Nephron progenitor cell (in vitro differentiated cells): ENCODE measurements at regions not wholly inside any gene's neighbourhood (a gene's known extent, or its start where the extent isn't known, plus 50 kb on each side); places are given as distances from the start of the nearest gene placed in this dataset.

Source experiments
- DNase-seq: peaks from one replicate; pipeline ENCODE4 v3.0.0; 2021
- H3K27ac Mint-ChIP-seq: 2 replicates; pipeline ENCODE4 v1.8.0; 2021; ENCODE audit warnings: mild to moderate bottlenecking, moderate library complexity, mixed read lengths
- H3K27me3 Mint-ChIP-seq: 2 replicates; pipeline ENCODE4 v1.8.0; 2021; ENCODE audit warnings: mild to moderate bottlenecking, low read depth, mixed read lengths; ENCODE audit not compliant: poor library complexity
- H3K36me3 Mint-ChIP-seq: 2 replicates; pipeline ENCODE4 v1.8.0; 2021; ENCODE audit warnings: low read depth, mixed read lengths
- H3K4me1 Mint-ChIP-seq: 2 replicates; pipeline ENCODE4 v1.8.0; 2021; ENCODE audit warnings: mixed read lengths
- H3K4me3 Mint-ChIP-seq: 2 replicates; pipeline ENCODE4 v1.8.0; 2021; ENCODE audit warnings: mild to moderate bottlenecking, moderate library complexity, mixed read lengths
- H3K9me3 Mint-ChIP-seq: 2 replicates; pipeline ENCODE4 v1.8.0; 2021; ENCODE audit warnings: mild to moderate bottlenecking, moderate library complexity, mixed read lengths
- CTCF ChIP-seq: fragments of 200-600 bp; sonication (generic); IDR thresholded peaks from 2 replicates; pipeline ENCODE4 v1.5.0; 2021; ENCODE audit warnings: antibody characterized with exemption

GRCh38 chr7:17549406-17549805, 251.0 kb downstream of the AHR start:
- no peak for TF ChIP-seq CTCF
- H3K27me3 Mint-ChIP-seq, result no peaks in the 10 kb centered on the region
- H3K27ac Mint-ChIP-seq, result no peak overlapping the region
- DNase-seq, result no peak
- H3K4me1 Mint-ChIP-seq, result no peaks in the 10 kb centered on the region
- no peaks in the 10 kb centered on the region for H3K9me3 Mint-ChIP-seq
- H3K36me3 Mint-ChIP-seq, result no peaks in the 10 kb centered on the region
- H3K4me3 Mint-ChIP-seq, result no peak overlapping the region

GRCh38 chr7:17552373-17552772, 253.9 kb downstream of the AHR start:
- no peak for DNase-seq
- no peak overlapping the region for H3K27ac Mint-ChIP-seq
- H3K36me3 Mint-ChIP-seq, result no peaks in the 10 kb centered on the region
- H3K27me3 Mint-ChIP-seq, result peaks cover 4% of the 10 kb centered on the region
- H3K4me3 Mint-ChIP-seq, result no peak overlapping the region
- TF ChIP-seq CTCF, result no peak
- H3K4me1 Mint-ChIP-seq, result no peaks in the 10 kb centered on the region
- H3K9me3 Mint-ChIP-seq, result no peaks in the 10 kb centered on the region

GRCh38 chr7:17552952-17553351, 254.5 kb downstream of the AHR start:
- Mint-ChIP-seq H3K27me3 (peaks cover 4% of the 10 kb centered on the region), H3K9me3 (no peaks in the 10 kb centered on the region), H3K27ac (no peak overlapping the region), H3K4me3 (no peak overlapping the region), H3K36me3 (no peaks in the 10 kb centered on the region), H3K4me1 (peaks cover 4% of the 10 kb centered on the region)
- no peak for DNase-seq
- no peak for TF ChIP-seq CTCF

GRCh38 chr7:17554341-17555015, 256.0 kb downstream of the AHR start:
- Mint-ChIP-seq H3K9me3 (no peaks in the 10 kb centered on the region), H3K4me1 (peaks cover 4% of the 10 kb centered on the region), H3K27ac (no peak overlapping the region), H3K27me3 (peaks cover 4% of the 10 kb centered on the region), H3K36me3 (no peaks in the 10 kb centered on the region), H3K4me3 (no peak overlapping the region)
- no peak for DNase-seq
- no peak for TF ChIP-seq CTCF

GRCh38 chr7:17556247-17556956, 257.9 kb downstream of the AHR start:
- H3K27me3 Mint-ChIP-seq, result peaks cover 4% of the 10 kb centered on the region
- no peak overlapping the region for H3K27ac Mint-ChIP-seq
- H3K4me3 Mint-ChIP-seq, result no peak overlapping the region
- no peaks in the 10 kb centered on the region for H3K36me3 Mint-ChIP-seq
- H3K4me1 Mint-ChIP-seq, result peaks cover 4% of the 10 kb centered on the region
- H3K9me3 Mint-ChIP-seq, result no peaks in the 10 kb centered on the region
- no peak for DNase-seq
- TF ChIP-seq CTCF, result no peak

GRCh38 chr7:17557251-17557671, 258.8 kb downstream of the AHR start:
- Mint-ChIP-seq H3K27me3 (peaks cover 4% of the 10 kb centered on the region), H3K4me3 (no peak overlapping the region), H3K27ac (no peak overlapping the region), H3K36me3 (no peaks in the 10 kb centered on the region), H3K4me1 (peaks cover 4% of the 10 kb centered on the region), H3K9me3 (no peaks in the 10 kb centered on the region)
- no peak for TF ChIP-seq CTCF
- no peak for DNase-seq
